ENCODE measurements at regions not wholly inside any gene's neighbourhood (a gene's known extent, or its start where the extent isn't known, plus 50 kb on each side); places are given as distances from the start of the nearest gene placed in this dataset.

DNA sequence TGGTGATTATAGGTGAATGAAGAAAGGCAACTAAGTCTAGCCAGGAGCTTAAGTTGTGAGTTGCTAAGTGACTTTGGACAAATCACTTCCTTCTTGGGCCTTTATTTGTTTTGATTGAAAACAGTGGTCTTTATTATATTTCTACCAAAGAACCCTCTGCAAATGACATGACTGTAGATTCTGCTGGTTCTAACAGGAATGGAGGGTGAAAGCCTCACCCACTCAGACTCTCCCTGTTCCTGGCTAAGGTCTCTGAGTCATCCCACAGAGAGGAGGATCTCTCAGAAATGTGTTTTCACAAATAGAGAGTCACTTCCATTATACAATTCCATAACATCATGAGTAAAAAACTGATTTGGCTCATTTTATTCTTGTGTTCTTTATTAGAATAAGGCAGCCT is 583.9 kb upstream of the LRRC4C start:
- Histone ChIP-seq H3K27me3 (ENCODE audit: insufficient read depth, low read length, poor library complexity) (no peaks in the 10 kb centered on the region), H4K20me1 (ENCODE audit: insufficient read depth, low read length) (no peaks in the 10 kb centered on the region), H3K4me2 (ENCODE audit: insufficient read depth, low read length) (no peak overlapping the region), H3K4me3 (ENCODE audit: low read depth in 1 of 2, low read length in 2 of 2) (no peak overlapping the region), H3K36me3 (ENCODE audit: insufficient read depth, low read length) (no peaks in the 10 kb centered on the region), H3K79me2 (ENCODE audit: insufficient read depth, low read length) (no peaks in the 10 kb centered on the region), H3K4me1 (ENCODE audit: insufficient read depth, low read length) (no peaks in the 10 kb centered on the region), H3K9me3 (ENCODE audit: insufficient read depth, low read length, severe bottlenecking) (no peaks in the 10 kb centered on the region), H2AFZ (ENCODE audit: low read depth, low read length) (no peak overlapping the region), H3K9ac (ENCODE audit: low read depth, low read length) (no peak overlapping the region), H3K27ac (ENCODE audit: low read length) (no peak overlapping the region)
- TF ChIP-seq, protein P1, sequence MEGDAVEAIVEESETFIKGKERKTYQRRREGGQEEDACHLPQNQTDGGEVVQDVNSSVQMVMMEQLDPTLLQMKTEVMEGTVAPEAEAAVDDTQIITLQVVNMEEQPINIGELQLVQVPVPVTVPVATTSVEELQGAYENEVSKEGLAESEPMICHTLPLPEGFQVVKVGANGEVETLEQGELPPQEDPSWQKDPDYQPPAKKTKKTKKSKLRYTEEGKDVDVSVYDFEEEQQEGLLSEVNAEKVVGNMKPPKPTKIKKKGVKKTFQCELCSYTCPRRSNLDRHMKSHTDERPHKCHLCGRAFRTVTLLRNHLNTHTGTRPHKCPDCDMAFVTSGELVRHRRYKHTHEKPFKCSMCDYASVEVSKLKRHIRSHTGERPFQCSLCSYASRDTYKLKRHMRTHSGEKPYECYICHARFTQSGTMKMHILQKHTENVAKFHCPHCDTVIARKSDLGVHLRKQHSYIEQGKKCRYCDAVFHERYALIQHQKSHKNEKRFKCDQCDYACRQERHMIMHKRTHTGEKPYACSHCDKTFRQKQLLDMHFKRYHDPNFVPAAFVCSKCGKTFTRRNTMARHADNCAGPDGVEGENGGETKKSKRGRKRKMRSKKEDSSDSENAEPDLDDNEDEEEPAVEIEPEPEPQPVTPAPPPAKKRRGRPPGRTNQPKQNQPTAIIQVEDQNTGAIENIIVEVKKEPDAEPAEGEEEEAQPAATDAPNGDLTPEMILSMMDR (IDR thresholded peaks at IDR 0.05; ENCODE audit: borderline replicate concordance, extremely low read depth, low read length, poor library complexity, severe bottlenecking): no peak
- no peak for TF ChIP-seq EZH2 (IDR thresholded peaks at IDR 0.05; ENCODE audit: borderline replicate concordance, low read depth, low read length, severe bottlenecking)
- ATAC-seq (ENCODE audit: insufficient read depth, low read depth) (no peak), DNase-seq (no peak)

DNA sequence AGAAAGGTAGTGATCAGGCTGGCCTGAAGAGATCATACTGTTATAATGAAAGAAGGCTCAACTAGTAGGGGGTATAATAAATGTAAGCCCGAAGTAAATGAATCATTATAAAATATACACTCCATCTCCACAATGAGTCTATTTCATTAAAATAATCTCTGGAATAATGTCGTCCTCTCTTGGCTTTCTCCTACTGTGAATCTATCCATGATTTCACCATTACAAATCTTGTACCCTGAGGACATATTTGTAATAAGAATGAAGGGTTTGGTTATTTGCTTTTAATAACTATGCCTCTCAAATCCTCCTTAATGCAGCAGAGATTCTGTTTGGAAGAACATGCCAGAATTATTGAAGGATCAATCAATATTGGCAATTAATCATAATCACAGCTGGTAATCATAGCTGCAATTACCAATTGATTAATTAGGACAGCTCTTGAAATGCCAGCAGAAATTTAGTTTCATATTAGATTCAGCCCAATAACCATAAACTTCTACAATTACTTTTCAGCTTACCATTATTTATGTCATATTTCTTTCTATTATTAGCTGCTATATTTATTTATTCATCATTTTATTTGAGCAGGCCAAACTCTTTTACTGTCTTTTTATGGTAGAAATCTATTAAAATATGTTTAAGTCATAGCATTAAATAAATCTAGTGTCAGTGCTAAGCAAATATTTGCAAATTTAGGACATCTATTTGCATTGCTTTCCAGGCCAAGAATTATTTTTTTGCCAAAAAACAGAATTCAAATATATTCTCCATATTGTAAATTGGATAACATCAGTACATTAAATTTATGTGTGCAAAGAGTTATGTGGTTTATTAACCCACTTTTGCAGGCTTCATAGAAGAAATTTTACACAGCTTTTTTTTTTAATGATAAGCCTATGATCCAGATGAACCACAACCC is 588.4 kb upstream of the LRRC4C start:
- Histone ChIP-seq H3K4me2 (ENCODE audit: insufficient read depth, low read length) (no peak overlapping the region), H3K4me3 (ENCODE audit: low read depth in 1 of 2, low read length in 2 of 2) (no peak overlapping the region), H3K4me1 (ENCODE audit: insufficient read depth, low read length) (no peaks in the 10 kb centered on the region), H3K9me3 (ENCODE audit: insufficient read depth, low read length, severe bottlenecking) (no peaks in the 10 kb centered on the region), H3K79me2 (ENCODE audit: insufficient read depth, low read length) (no peaks in the 10 kb centered on the region), H2AFZ (ENCODE audit: low read depth, low read length) (no peak overlapping the region), H3K27me3 (ENCODE audit: insufficient read depth, low read length, poor library complexity) (no peaks in the 10 kb centered on the region), H3K9ac (ENCODE audit: low read depth, low read length) (no peak overlapping the region), H4K20me1 (ENCODE audit: insufficient read depth, low read length) (no peaks in the 10 kb centered on the region), H3K36me3 (ENCODE audit: insufficient read depth, low read length) (no peaks in the 10 kb centered on the region), H3K27ac (ENCODE audit: low read length) (no peak overlapping the region)
- TF ChIP-seq EZH2 (IDR thresholded peaks at IDR 0.05; ENCODE audit: borderline replicate concordance, low read depth, low read length, severe bottlenecking): no peak
- TF ChIP-seq, protein P1 (IDR thresholded peaks at IDR 0.05; ENCODE audit: borderline replicate concordance, extremely low read depth, low read length, poor library complexity, severe bottlenecking): no peak
- DNase-seq: no peak
- ATAC-seq (ENCODE audit: insufficient read depth, low read depth): no peak

DNA sequence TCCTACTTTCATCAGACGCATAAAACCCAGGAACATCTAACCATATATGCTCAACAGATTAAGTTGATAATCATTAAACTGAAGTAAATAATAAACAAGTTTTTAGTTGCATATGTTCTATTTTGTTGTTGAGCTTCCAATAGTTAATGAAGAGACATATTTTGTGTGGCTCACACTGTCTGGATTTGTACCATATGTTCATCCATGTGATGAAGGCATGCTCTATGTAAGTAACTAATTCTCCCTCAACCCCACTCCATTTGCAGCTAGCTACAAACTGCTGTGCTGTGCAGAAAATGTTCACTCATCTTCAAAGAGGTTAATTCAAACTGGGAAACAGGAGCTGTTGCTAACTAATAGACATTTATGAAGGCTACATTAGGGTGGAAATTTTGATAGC is 589.7 kb upstream of the LRRC4C start:
- H3K9me3 ChIP-seq (ENCODE audit: insufficient read depth, low read length, severe bottlenecking): no peaks in the 10 kb centered on the region
- no peaks in the 10 kb centered on the region for H3K4me1 ChIP-seq (ENCODE audit: insufficient read depth, low read length)
- no peaks in the 10 kb centered on the region for H3K79me2 ChIP-seq (ENCODE audit: insufficient read depth, low read length)
- H3K27me3 ChIP-seq (ENCODE audit: insufficient read depth, low read length, poor library complexity): no peaks in the 10 kb centered on the region
- no peak overlapping the region for H3K4me3 ChIP-seq (ENCODE audit: low read depth in 1 of 2, low read length in 2 of 2)
- no peaks in the 10 kb centered on the region for H4K20me1 ChIP-seq (ENCODE audit: insufficient read depth, low read length)
- H3K27ac ChIP-seq (ENCODE audit: low read length): no peak overlapping the region
- ATAC-seq (ENCODE audit: insufficient read depth, low read depth) (no peak), DNase-seq (no peak)
- TF ChIP-seq, protein P1 (IDR thresholded peaks at IDR 0.05; ENCODE audit: borderline replicate concordance, extremely low read depth, low read length, poor library complexity, severe bottlenecking): no peak
- TF ChIP-seq EZH2 (IDR thresholded peaks at IDR 0.05; ENCODE audit: borderline replicate concordance, low read depth, low read length, severe bottlenecking): no peak
- H2AFZ ChIP-seq (ENCODE audit: low read depth, low read length): no peak overlapping the region
- no peaks in the 10 kb centered on the region for H3K36me3 ChIP-seq (ENCODE audit: insufficient read depth, low read length)
- H3K9ac ChIP-seq (ENCODE audit: low read depth, low read length): no peak overlapping the region
- no peak overlapping the region for H3K4me2 ChIP-seq (ENCODE audit: insufficient read depth, low read length)

Data from DND-41 (cell line).